GM19372 (cell line): ENCODE measurements at regions not wholly inside any gene's neighbourhood (a gene's known extent, or its start where the extent isn't known, plus 50 kb on each side); places are given as distances from the start of the nearest gene placed in this dataset.

ENCODE experiments used
- ATAC-seq: cut with Tn5 transposase; IDR thresholded peaks from one replicate; pipeline ENCODE4 v1.9.1; 2021; ENCODE audit warnings: mild to moderate bottlenecking, low read depth, moderate library complexity; ENCODE audit not compliant: unreplicated experiment

DNA sequence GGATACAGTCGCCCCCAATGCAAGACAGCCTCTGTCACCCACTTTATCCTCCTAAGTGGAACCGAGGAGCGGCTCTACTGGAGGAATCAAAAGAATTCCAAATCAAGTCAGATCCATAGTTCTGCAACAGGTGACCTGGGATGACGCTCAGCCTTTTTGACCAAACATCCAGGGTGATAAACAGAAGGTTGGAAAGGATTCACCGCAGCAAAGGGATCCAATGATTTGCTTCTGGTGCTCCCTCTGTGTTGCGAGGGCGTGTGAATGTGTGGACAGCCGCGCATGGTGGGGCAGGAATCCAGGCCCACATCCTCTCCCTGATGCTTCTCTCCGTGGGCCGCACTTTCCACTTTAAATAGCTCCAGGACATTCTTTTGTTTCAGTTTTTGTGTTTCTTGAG, 116.8 kb upstream of the CDH4 start:
- no peak for ATAC-seq

DNA sequence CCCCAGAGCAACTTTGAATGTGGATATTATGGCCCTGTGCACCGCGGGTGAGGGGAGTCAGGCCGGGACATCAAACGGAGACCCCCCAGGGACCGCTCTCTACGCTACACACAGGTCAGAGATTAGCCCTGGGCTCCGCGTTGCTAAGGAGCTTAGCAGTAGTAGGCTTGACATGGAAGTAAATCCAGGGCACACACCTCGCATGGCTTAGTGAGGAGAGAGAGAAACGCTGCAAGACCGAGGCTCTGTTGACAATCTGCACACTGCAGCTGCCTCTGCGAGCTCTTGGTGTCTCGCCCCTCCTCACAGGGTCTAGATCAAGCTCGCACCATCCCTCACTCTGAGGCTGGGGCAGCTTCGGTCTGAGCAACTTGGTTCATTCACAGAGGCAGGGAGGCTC, 116.1 kb upstream of the CDH4 start:
- no peak for ATAC-seq

DNA sequence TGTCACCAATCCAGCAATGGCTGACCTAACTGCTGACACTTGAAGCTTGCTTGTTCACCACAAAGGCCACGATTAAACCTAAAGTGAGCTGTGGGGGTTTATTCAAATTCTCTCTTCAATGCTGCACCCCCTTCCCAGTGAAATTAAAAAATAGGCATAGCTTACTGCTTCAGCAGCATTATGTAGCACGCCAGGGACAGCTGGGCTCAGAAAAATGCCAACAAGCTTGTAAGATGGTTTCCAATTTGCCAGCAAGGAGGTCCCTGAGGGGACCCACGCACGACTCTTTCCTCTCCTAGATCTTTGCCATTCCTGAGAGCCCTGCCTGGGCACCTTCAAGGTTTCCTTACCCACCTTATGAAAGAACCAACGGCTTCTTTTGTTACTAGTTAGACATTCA, 113.5 kb upstream of the CDH4 start:
- no peak for ATAC-seq

DNA sequence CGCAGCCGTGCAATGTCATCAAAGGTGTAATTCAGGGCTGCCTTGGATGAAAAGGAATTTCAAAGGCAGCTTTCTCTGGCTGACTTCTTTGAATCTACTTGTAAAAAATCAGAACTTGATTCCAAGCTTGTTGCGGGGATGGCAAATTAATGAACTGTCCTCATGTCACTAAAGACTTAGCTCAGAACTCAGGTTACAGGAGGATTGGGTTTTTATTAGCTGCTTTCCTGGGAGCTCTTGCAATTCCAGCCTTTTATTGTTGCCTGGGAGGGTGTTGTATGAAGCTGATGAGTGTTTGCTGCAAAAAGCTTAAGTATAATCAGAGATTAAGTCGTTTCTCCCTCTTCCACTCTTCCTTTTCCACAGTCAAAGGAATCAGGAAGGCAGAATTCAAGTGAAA, 113.0 kb upstream of the CDH4 start:
- ATAC-seq = no peak

DNA sequence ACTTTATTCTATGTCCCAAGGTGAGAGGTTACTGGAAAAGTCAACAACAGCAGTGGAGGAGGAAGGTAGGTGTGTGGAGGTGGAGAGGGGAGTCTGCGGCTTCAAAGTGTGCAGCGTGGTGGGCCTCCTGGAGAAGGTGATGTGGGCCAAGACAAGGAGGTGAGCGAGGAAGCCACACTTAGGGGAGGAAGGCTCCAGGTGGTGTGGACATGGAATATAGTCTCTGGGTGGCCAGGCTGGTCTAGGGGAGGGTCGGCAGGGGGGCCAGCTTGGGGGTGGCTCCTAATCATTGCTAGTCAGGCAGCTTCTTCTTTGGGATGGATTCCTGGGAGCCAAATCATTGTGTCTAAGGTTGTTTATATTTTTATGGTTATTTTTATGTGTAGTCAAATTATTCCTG, 111.5 kb upstream of the CDH4 start:
- no peak for ATAC-seq

DNA sequence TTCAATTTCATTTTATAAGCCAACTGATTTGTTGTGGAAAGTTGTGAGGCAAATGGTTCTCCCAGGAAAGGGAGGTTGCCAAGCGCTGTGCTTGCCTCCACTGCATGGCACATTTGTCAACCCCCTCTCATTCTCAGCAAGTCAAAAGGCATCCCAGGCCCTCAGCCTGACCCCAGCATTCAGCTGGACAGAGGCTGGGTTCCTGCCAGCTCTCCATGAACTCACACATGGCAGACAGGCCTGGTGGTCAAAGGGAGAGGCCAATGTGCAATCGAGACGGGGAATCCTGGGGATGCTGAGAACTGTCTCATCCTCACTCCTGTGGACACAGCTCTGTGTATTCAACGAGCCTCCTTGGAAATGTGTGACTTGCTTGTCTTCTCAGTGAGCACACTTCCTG, 106.0 kb upstream of the CDH4 start:
- no peak for ATAC-seq

- ATAC-seq = no peak
Observed at GRCh38 chr20:61149636-61150035, 102.4 kb upstream of the CDH4 start.

DNA sequence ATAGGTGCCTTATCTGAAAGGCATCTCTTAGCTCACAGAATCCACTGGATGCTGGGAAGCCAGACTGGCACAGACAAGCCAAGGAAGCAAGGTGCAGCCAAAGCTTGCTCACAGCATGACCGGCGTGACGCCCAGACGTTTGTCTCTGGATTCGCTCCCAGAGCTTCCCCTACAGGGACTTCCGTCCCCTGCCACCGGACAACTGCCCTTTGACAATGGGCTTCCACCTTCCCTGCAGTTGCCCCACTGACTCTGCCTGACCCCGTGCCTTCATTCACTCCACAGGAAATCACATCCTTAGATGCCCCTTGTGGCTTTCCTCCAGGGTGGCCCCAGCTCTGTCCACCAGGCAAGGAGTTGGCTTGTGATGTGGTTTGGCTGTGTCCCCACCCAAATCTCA, 94.8 kb upstream of the CDH4 start:
- no peak for ATAC-seq

DNA sequence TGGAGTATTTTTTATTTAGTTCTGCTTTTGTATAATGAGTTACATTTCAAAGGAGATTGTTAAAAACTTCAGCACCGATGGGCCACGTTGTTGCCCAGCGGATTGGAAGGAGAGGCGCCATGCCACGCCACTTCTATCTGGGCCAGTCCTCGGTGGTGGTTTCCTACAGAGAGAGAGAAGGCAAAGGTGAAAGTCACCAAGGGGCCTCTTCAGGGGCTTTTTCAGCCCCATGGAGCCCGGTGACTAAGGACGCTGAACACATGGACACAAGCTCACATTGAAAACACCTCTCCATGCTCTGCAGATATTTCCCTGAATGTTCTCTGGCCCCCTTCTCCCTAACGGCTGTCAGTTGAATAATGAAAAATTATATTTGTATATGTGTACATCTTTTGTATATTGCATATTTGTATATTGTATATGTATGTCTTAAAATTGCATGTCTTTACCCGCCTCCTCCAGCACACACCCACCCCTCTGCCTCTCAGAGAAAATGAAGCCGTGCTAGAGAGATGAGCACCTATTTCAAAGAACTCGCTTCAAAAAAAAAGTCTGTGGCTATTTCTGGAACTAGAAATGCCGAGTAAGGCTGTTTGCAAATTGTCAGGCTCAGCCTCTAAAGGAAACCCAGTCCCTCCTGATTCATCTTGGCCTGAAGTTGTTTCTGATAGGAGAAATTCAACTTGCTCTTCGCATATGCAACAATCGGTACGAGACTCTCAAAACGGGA, 91.9 kb upstream of the CDH4 start:
- no peak for ATAC-seq

DNA sequence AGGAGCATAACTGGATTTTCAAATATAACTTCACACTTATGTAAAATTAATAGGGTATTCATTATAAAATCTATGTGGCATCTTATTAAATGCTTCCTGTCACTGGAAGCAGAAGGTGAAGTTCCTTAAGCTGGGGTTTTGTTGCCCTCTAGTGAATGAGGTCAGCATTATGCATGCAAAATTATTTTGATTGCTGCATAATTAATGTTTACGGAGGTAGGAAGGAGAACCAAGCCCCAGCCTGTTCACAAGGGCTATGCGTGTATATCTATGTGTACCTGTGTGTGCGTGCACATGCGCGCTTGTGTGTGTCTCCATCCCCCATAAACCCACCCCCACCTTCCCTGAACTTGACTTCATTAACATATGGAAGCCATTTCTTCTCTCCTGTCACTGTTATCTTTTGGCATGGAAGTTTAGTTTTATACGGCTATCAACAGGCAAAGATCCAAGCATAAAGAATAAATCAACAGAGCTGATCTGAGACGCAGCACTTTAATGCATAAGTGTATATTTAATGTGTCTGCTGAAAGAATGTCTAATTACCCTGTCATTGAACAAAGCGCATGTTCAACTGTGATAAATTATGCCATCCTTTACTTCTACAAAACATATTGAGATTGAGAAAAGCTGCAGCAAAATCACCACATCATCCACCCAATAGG, 90.2 kb upstream of the CDH4 start:
- ATAC-seq = no peak

DNA sequence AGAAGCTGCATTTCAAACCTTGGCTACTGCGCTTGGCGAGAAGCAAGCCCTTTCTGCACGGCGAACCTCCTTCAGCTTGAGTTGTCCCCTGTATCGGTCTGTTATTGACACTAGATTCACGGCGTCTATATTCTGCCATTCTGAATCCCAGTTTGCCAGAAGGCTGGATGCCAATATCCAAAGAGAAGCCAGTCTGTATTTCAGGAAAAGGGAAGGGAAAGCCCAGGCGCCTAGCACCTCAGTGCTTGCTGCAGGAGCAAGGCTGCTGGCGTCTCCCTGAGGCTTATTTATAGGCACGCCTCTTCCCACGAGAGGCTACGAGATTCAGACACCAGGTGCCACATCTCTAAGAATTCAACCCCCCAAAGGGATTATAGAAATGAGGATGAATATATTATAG, 89.6 kb upstream of the CDH4 start:
- ATAC-seq = no peak

GRCh38 chr20:61163031-61163430, 89.0 kb upstream of the CDH4 start:
- no peak for ATAC-seq

DNA sequence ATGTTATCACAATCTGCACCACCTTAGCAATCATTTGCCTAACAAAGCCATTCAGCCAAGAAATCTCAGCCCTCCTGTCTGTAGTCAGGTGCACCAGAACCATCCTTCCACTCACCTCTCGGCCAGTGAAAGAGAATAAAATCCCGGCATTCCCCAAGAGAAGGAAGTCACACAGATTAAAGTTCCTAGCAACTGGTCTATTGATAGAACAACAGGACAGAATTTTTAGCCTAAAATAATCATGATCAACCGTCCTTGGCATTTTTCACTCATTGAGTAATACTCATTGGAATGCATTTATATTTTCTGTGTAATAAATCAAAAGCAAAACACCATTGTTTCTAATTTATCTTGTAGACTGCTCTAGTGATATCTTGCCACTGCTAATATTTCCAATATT, 85.7 kb upstream of the CDH4 start:
- no peak for ATAC-seq

GRCh38 chr20:61168605-61169004, 83.5 kb upstream of the CDH4 start:
- no peak for ATAC-seq

DNA sequence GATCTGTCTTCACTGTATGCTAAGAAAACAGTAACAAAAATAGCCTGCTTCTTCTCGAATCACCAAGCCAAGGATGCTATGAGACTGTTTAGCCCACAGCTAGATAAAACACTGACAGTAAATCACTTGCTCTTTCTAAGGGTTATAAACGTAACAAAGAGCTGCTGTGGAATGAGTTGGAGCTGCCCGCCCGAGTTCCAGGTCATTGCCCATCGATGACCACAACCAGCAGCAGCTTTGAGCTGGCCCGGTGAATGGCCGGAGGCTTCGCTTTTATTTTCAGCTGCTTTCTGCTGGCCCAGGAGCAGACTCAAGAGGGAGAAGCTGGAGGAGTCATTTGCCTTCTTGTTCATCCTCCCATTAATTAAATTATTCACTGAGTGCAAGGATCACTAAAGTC, 82.2 kb upstream of the CDH4 start:
- no peak for ATAC-seq

- ATAC-seq = no peak
Observed at GRCh38 chr20:61170496-61171320, 81.4 kb upstream of the CDH4 start.

DNA sequence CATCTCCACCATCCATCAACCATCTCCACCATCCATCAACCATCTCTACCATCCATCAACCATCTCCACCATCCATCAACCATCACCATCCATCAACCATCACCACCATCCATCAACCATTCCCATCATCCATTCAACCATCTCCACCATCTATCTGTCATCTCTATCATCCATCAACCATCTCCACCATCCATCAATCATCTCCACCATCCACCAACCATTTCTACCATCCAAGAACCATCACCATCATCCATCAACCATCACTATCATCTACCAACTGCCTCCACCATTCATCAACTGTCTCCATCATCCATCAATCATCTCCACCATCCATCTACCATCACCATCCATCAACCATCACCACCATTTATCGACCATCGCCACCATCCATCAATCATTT, 78.8 kb upstream of the CDH4 start:
- no peak for ATAC-seq

DNA sequence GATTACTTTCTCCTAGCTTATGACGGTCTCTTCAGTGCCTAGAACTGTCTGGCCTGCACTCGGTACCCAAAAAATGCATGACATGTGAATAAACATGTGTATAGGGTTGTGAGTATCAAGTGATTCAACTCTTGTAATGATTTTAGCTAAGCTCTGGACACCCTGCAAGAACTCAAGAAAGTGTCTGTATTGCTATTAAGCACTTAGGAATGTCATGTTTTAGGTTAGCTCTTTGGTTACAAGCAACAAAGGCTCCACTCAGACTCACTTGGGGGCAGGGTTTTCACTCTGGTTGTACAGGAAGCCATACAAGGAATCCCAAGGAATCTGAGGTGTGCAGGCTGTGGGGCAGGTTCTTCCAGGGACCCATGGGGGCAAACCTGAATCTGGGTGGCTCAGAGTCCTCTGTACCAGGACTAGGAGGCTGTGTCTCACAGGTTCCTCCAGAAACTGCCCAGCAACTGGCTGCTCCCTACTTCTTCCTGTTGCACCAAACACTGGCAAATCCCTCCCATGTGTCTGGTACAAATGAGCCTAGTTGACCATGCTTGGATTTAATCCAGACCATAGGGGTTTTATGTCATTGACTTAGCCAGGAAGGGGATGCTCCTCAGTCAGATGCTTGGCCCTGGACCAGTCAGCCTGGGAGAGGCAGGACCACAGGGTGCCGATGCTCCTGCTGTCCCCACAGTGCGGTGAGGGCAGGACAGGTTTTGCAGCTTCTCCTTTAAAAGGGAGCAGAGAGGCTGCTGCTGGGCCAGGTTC, 77.9 kb upstream of the CDH4 start:
- ATAC-seq = no peak

DNA sequence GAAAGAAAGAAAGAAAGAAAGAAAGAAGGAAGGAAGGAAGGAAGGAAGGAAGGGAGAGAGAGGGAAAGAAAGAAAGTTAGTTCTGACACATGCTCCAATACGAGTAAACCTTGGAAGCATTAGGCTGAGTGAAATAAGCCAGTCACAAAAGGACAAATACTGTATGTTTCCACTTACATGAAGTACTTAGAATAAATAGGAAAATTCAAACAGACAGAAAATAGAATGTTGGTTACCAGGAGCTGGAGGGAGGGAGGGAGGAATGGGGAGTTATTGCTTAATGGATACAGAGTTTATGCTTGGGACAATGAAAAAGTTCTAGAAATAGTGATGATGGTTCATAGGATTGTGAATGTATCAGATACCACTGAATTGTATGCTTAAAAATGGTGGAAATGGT, 75.2 kb upstream of the CDH4 start:
- no peak for ATAC-seq

DNA sequence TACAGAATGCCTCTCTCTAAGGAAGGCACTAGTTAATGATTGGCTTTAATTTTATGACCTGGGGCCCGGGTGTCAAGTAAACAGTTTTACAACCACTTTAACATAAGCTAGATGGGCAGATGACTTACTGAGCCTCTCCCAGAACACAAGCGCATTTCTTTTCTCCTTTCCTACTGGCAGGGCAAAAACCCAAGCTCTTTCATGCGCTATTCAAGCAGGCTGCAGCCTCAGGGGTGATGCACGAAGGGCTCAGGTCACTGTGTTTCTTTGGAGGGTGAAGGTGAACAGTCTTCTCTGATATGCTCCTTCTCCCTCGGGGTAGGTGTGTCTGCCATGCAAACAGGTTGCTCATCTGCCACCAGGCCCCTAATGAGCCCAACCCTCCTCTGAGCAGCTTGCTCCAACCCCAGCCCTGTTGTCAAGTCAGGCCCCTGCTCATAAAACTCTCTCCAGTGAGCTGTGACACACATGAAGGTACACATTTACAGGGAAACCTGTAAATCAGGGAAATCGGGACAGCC, 73.5 kb upstream of the CDH4 start:
- no peak for ATAC-seq

DNA sequence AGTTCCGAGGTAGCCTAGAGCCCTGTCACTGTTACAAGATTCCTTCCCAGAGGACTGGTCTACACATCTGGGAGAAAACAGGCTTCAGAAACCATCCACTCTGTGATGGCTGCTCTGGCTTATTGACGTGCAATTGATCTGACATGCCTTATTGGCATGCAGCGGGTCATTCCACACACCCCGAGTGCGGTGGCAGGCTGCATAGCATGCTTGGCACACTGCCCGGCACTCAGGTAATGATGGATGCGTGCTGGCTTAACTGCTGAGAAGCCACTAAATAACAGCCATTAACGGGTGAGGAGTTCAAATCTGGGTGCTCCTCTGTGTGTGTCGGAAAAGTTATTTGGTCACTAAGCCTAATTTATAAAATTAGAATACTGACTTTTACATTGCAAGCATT, 67.9 kb upstream of the CDH4 start:
- ATAC-seq = no peak
